Thyroid gland (tissue), 4 donors: ENCODE measurements at regions not wholly inside any gene's neighbourhood (a gene's known extent, or its start where the extent isn't known, plus 50 kb on each side); places are given as distances from the start of the nearest gene placed in this dataset.
A peak's percentile ranks its signal among the peaks of the same experiment; 100 is the strongest.

Experiments used
- DNase-seq, 2 donors: peaks; one replicate each; pipeline ENCODE4 v3.0.0-alpha.2; 2019
- H3K27ac ChIP-seq, 3 donors: fragments of 200-600 bp; sonication (generic); 1 replicate in 2 of 3; 2 replicates in 1 of 3; pipeline ENCODE4 v1.5.1; 2016 to 2019; ENCODE audit warnings: mild to moderate bottlenecking in 1 of 3, moderate library complexity in 1 of 3
- H3K27me3 ChIP-seq: fragments of 200-600 bp; sonication (generic); one replicate; pipeline ENCODE4 v1.5.1; 2019
- H3K36me3 ChIP-seq, 2 donors: fragments of 200-600 bp; sonication (generic); one replicate each; pipeline ENCODE4 v1.5.1; 2016 to 2019
- H3K4me1 ChIP-seq, 2 donors: fragments of 200-600 bp; sonication (generic); one replicate each; pipeline ENCODE4 v1.5.1; 2017 to 2019
- H3K4me3 ChIP-seq, 3 donors: fragments of 200-600 bp; sonication (generic); replicated peaks in 1 of 3; 1 replicate in 2 of 3; 2 replicates in 1 of 3; pipeline ENCODE4 v1.5.1; 2016; ENCODE audit warnings: mild to moderate bottlenecking in 1 of 3
- H3K9me3 ChIP-seq: fragments of 200-600 bp; sonication (generic); one replicate; pipeline ENCODE4 v1.5.1; 2017
- POLR2A ChIP-seq, 2 donors: fragments of 450-650 bp; IDR thresholded peaks; one replicate each; pipeline ENCODE4 v1.6.1; 2017; ENCODE audit warnings: antibody characterized with exemption in 2 of 2, mild to moderate bottlenecking in 2 of 2, moderate library complexity in 1 of 2
- WGBS, 2 donors: methylation state at CpG; one replicate each; pipeline ENCODE4 v1.1.5; 2017; 5-methylcytosine and 5-hydroxymethylcytosine counted together
- intact Hi-C: fragments of 100-400 bp; cut with DNase I; formaldehyde crosslinking; loops from one replicate; pipeline ENCODE4 v1.15.1; 2023
- TF ChIP-seq, protein P1 (sequence below), 6 experiments: fragments of 200-600 bp in 3 of 6; fragments of 450-650 bp in 3 of 6; sonication (generic) in 3 of 6; IDR thresholded peaks; one replicate each; pipeline ENCODE4 v1.5.1; 2016 to 2019; ENCODE audit warnings: antibody characterized with exemption in 6 of 6, mild to moderate bottlenecking in 2 of 6, inconsistent platforms in 1 of 6, moderate library complexity in 1 of 6

DNA sequence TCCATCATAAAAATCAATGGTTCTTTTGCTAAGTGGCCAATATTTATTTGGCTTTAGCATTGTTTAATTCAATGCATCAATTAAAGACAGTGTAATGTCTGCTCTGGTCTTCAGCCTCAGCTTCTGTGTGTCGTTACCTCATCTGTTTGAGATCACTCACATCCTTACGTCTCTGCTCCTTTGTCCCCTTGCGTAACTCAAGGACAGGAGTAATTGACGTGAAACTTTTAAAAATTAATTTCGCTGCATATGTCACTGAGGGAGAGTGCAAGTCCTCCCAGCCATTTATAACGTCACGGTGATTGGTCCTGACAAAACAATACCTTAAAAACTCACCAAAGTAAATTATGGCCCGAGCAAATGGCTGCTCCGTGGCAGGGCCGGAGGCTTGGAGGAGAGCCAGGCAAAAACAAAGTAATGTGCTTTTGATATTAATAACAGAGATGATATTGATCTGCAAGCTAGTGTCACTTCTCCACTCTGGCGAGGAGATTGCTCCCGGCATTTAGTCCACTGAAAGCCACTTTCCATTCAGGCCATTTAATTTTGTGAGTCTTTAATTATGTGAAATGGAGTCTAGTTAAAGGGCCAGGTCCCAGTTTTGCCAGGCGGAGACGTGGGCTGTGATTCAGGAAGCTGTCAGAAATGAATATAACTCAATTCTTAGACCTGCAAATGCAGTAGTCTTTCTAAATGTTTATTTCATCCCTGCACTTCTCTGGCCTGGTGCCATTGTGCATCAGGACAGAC, 150.9 kb upstream of the POU3F1 start:
- intact Hi-C loops: no loop called here
- TF ChIP-seq, protein P1, sequence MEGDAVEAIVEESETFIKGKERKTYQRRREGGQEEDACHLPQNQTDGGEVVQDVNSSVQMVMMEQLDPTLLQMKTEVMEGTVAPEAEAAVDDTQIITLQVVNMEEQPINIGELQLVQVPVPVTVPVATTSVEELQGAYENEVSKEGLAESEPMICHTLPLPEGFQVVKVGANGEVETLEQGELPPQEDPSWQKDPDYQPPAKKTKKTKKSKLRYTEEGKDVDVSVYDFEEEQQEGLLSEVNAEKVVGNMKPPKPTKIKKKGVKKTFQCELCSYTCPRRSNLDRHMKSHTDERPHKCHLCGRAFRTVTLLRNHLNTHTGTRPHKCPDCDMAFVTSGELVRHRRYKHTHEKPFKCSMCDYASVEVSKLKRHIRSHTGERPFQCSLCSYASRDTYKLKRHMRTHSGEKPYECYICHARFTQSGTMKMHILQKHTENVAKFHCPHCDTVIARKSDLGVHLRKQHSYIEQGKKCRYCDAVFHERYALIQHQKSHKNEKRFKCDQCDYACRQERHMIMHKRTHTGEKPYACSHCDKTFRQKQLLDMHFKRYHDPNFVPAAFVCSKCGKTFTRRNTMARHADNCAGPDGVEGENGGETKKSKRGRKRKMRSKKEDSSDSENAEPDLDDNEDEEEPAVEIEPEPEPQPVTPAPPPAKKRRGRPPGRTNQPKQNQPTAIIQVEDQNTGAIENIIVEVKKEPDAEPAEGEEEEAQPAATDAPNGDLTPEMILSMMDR (IDR thresholded peaks at IDR 0.05): no peak
- TF ChIP-seq POLR2A (IDR thresholded peaks at IDR 0.05): no peak
- no peak for DNase-seq
- H3K27ac ChIP-seq: no peak overlapping the region
- no peaks in the 10 kb centered on the region for H3K36me3 ChIP-seq
- no peak overlapping the region for H3K4me3 ChIP-seq
- H3K27me3 ChIP-seq: no peaks in the 10 kb centered on the region
- 69 to 71% methylated on average over 14 of the region's 14 CpGs for WGBS, 2 donors
- H3K9me3 ChIP-seq: no peaks in the 10 kb centered on the region
- no peaks in the 10 kb centered on the region for H3K4me1 ChIP-seq

DNA sequence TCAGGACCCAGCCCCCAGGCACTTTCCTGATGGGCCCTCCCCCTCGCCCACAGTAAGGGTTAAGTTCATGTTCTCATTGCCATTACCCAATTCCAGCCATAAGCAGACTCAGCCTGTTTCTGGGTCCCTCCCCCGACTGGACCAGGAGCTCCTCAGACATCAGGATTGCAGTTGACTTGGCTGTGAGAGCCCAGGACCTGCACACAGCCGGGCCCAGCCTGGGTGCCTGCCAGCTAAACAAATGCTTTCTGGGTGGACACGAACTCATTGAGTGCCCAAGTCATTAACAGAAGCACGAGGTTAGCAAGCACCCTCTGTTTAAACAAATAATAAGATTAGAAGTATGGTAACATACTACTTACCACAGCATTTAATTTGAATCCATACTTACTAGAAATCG, 147.9 kb upstream of the POU3F1 start:
- peak; percentile 54 to 56 for DNase-seq
- TF ChIP-seq, protein P1 (IDR thresholded peaks at IDR 0.05): no peak
- no peak for TF ChIP-seq POLR2A (IDR thresholded peaks at IDR 0.05)
- intact Hi-C loops: no loop called here
- no peak overlapping the region for H3K27ac ChIP-seq
- no peaks in the 10 kb centered on the region for H3K9me3 ChIP-seq
- whole genome bisulfite sequencing, 2 donors: 27 to 44% methylated on average over 5 to 6 of the region's 6 CpGs
- H3K27me3 ChIP-seq: no peaks in the 10 kb centered on the region
- no peaks in the 10 kb centered on the region for H3K4me1 ChIP-seq
- no peaks in the 10 kb centered on the region for H3K36me3 ChIP-seq
- no peak overlapping the region for H3K4me3 ChIP-seq

DNA sequence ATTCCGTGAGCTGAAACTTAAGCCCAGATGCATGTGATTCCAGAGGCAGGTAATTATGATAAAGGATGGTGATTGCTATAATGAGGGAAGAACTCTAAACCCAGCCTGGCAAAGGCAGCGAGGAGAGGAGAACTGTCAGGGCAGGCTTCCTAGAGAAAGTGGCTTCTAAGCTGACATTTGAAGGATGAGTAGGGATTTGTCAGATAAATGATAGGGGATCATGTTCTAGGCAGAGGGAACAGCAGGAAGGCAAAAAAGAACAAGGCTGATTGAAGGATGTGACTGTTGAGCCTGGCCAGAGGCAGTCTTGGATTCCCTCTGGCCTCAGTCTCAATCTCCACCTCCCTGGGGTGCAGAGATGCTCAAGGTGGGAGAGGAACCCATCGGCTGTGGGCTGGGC, 146.4 kb upstream of the POU3F1 start:
- Histone ChIP-seq H3K4me1 (no peaks in the 10 kb centered on the region), H3K27me3 (no peaks in the 10 kb centered on the region), H3K9me3 (no peaks in the 10 kb centered on the region), H3K27ac (no peak overlapping the region), H3K36me3 (no peaks in the 10 kb centered on the region), H3K4me3 (no peak overlapping the region)
- 52 to 54% methylated on average over 3 of the region's 3 CpGs for WGBS, 2 donors
- no peak for TF ChIP-seq POLR2A (IDR thresholded peaks at IDR 0.05)
- TF ChIP-seq, protein P1 (IDR thresholded peaks at IDR 0.05): no peak
- DNase-seq: no peak
- intact Hi-C loops: no loop called here

DNA sequence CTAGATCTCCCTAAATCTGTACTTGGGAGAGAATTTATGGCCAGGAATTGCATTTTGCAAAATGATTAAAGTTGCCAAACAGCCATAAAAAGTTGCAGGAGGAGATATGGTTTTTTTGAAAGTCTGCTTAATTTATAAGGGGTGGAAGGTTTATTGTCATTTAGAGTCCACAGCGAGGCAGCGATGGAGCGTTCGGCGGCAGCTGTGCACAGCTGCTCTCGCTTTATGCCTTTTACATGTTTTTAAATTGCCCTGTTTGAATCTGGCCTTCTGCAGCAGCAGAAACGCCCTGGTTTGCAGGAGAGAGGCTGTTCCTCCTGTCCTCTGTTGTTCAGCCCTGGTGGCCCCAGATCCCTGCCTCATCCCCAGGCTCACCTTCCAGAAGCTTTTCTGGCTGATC, 144.9 kb upstream of the POU3F1 start:
- Histone ChIP-seq H3K9me3 (no peaks in the 10 kb centered on the region), H3K4me1 (no peaks in the 10 kb centered on the region), H3K4me3 (no peak overlapping the region), H3K36me3 (no peaks in the 10 kb centered on the region), H3K27ac (no peak overlapping the region), H3K27me3 (no peaks in the 10 kb centered on the region)
- TF ChIP-seq, protein P1 (IDR thresholded peaks at IDR 0.05): no peak
- no peak for TF ChIP-seq POLR2A (IDR thresholded peaks at IDR 0.05)
- DNase-seq: no peak
- intact Hi-C loops: no loop called here
- WGBS, 2 donors: 79 to 89% methylated on average over 7 of the region's 7 CpGs

DNA sequence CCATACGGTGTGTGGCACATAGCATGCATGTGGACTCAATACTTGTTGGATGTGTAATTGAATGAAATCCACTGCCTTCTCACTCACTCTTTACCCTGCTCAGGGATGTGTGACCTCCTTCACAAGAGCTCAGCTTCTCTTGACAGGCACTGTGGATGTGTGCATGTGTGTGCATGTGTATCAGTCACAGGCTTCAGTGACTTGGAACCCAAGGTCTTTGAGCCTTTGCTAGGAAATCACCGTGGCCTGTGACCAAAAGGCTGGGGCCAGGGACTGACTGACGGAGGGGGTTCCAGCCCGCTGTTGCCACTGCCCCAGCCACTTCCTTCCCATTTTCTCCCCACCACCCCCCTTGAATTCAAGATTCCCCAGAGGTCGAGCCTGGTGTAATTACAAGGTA, 144.4 kb upstream of the POU3F1 start:
- TF ChIP-seq POLR2A (IDR thresholded peaks at IDR 0.05): no peak
- TF ChIP-seq, protein P1 (IDR thresholded peaks at IDR 0.05): no peak
- H3K4me1 ChIP-seq: no peaks in the 10 kb centered on the region
- no peaks in the 10 kb centered on the region for H3K36me3 ChIP-seq
- no peaks in the 10 kb centered on the region for H3K27me3 ChIP-seq
- intact Hi-C loops: no loop called here
- no peak overlapping the region for H3K27ac ChIP-seq
- no peak overlapping the region for H3K4me3 ChIP-seq
- DNase-seq: no peak
- WGBS, 2 donors: 49 to 58% methylated on average over 5 of the region's 5 CpGs
- no peaks in the 10 kb centered on the region for H3K9me3 ChIP-seq
